MV-4-11 (cell line): ENCODE measurements at regions not wholly inside any gene's neighbourhood (a gene's known extent, or its start where the extent isn't known, plus 50 kb on each side); places are given as distances from the start of the nearest gene placed in this dataset.
"Not testable (repeated sequence)": the region's sequence is repeated elsewhere in the genome, so short reads cannot be mapped to it uniquely, and the experiment has no call there.

Experiments used
- DNase-seq: peaks from one replicate; lab custom pipeline; 2025; lab: John Stamatoyannopoulos, UW

- DNase-seq = no peak
Measured at GRCh38 chr21:35571910-35572309, 488.4 kb downstream of the SETD4 start.

GRCh38 chr21:35568643-35569042 is 491.7 kb downstream of the SETD4 start:
- DNase-seq = peak; percentile 30

GRCh38 chr21:35566874-35567273 is 493.5 kb downstream of the SETD4 start:
- DNase-seq = no peak

GRCh38 chr21:35565204-35565611 is 495.1 kb downstream of the SETD4 start:
- DNase-seq = peak; percentile 86

- peak; percentile 99 for DNase-seq
Measured at GRCh38 chr21:35563885-35564451, 496.4 kb downstream of the SETD4 start.

- DNase-seq = no peak
Measured at GRCh38 chr21:35562876-35563275, 497.4 kb downstream of the SETD4 start.

GRCh38 chr21:35561116-35561515 is 499.2 kb downstream of the SETD4 start:
- DNase-seq = no peak

- peak; percentile 52 for DNase-seq
Measured at GRCh38 chr21:35559829-35560225, 500.5 kb downstream of the SETD4 start.

GRCh38 chr21:35559128-35559828 is 501.0 kb downstream of the SETD4 start:
- DNase-seq = peak; percentile 20

GRCh38 chr21:35556536-35556935 is 503.8 kb downstream of the SETD4 start:
- DNase-seq = no peak

- DNase-seq = not testable (repeated sequence)
Measured at GRCh38 chr21:35552483-35552882, 503.4 kb upstream of the RUNX1 start.

GRCh38 chr21:35548904-35549615 is 500.0 kb upstream of the RUNX1 start:
- DNase-seq = peak; percentile 62

- no peak for DNase-seq
Measured at GRCh38 chr21:35547946-35548774, 499.1 kb upstream of the RUNX1 start.

- no peak for DNase-seq
Measured at GRCh38 chr21:35543746-35544145, 494.6 kb upstream of the RUNX1 start.

GRCh38 chr21:35540950-35541638 is 492.0 kb upstream of the RUNX1 start:
- DNase-seq = no peak

- no peak for DNase-seq
Measured at GRCh38 chr21:35538386-35538785, 489.3 kb upstream of the RUNX1 start.

GRCh38 chr21:35537604-35538003 is 488.5 kb upstream of the RUNX1 start:
- no peak for DNase-seq

GRCh38 chr21:35533893-35534292 is 484.8 kb upstream of the RUNX1 start:
- DNase-seq = no peak

- DNase-seq = peak; percentile 92
Measured at GRCh38 chr21:35530766-35531165, 481.7 kb upstream of the RUNX1 start.

GRCh38 chr21:35529171-35529863 is 480.2 kb upstream of the RUNX1 start:
- peak; percentile 34 for DNase-seq
